Hepatocyte (in vitro differentiated cells): ENCODE measurements at regions not wholly inside any gene's neighbourhood (a gene's known extent, or its start where the extent isn't known, plus 50 kb on each side); places are given as distances from the start of the nearest gene placed in this dataset.

ENCODE experiments used
- DNase-seq: peaks from one replicate; pipeline ENCODE4 v3.0.0-alpha.2; 2016; ENCODE audit warnings: low spot score
- H2AFZ ChIP-seq: fragments of 200-600 bp; sonication (generic); 2 replicates; pipeline ENCODE4 v1.6.0; 2016; ENCODE audit warnings: antibody characterized with exemption, mild to moderate bottlenecking
- H3K27ac ChIP-seq: fragments of 200-600 bp; sonication (generic); 2 replicates; pipeline ENCODE4 v1.5.1; 2016; ENCODE audit warnings: mild to moderate bottlenecking
- H3K27me3 ChIP-seq: fragments of 200-600 bp; sonication (generic); 2 replicates; pipeline ENCODE4 v1.6.1; 2016
- H3K36me3 ChIP-seq: fragments of 200-600 bp; sonication (generic); replicated peaks from 2 replicates; pipeline ENCODE4 v1.5.1; 2016; ENCODE audit warnings: low read depth; ENCODE audit not compliant: insufficient read depth
- H3K4me1 ChIP-seq: fragments of 200-600 bp; sonication (generic); 2 replicates; pipeline ENCODE4 v1.5.1; 2016; ENCODE audit warnings: mild to moderate bottlenecking, moderate library complexity; ENCODE audit not compliant: insufficient read depth
- H3K4me2 ChIP-seq: fragments of 200-600 bp; sonication (generic); 2 replicates; pipeline ENCODE4 v1.6.0; 2016
- H3K4me3 ChIP-seq: fragments of 200-600 bp; sonication (generic); 2 replicates; pipeline ENCODE4 v1.5.1; 2016; ENCODE audit warnings: mild to moderate bottlenecking
- H3K79me2 ChIP-seq: fragments of 200-600 bp; sonication (generic); 2 replicates; pipeline ENCODE4 v1.6.0; 2017; ENCODE audit warnings: mild to moderate bottlenecking
- H3K9me2 ChIP-seq: fragments of 200-600 bp; sonication (generic); replicated peaks from 2 replicates; pipeline ENCODE4 v1.6.0; 2017; ENCODE audit warnings: mild to moderate bottlenecking; ENCODE audit not compliant: insufficient read depth
- H3K9me3 ChIP-seq: fragments of 200-600 bp; sonication (generic); 2 replicates; pipeline ENCODE4 v1.5.1; 2016; ENCODE audit warnings: low read depth, mild to moderate bottlenecking
- H4K20me1 ChIP-seq: fragments of 200-600 bp; sonication (generic); 2 replicates; pipeline ENCODE4 v1.6.0; 2016; ENCODE audit warnings: mild to moderate bottlenecking; ENCODE audit not compliant: insufficient read depth, poor library complexity, severe bottlenecking
- EZH2 ChIP-seq: fragments of 200-600 bp; sonication (generic); IDR thresholded peaks from 2 replicates; pipeline ENCODE4 v1.6.1; 2016; ENCODE audit warnings: antibody characterized with exemption, mild to moderate bottlenecking, borderline replicate concordance
- EZH2phosphoT487 ChIP-seq: fragments of 200-600 bp; sonication (generic); IDR thresholded peaks from one replicate; pipeline ENCODE4 v1.6.1; 2018; ENCODE audit warnings: antibody characterized with exemption, mild to moderate bottlenecking, low read depth, moderate library complexity; ENCODE audit not compliant: unreplicated experiment, severe bottlenecking
- WGBS: methylation state at CpG from one replicate; pipeline ENCODE4 v1.1.6; 2016; ENCODE audit warnings: low lambda C conversion rate; ENCODE audit errors: missing lambda C conversion rate; 5-methylcytosine and 5-hydroxymethylcytosine counted together
- TF ChIP-seq, protein P1 (sequence below): fragments of 200-600 bp; sonication (generic); IDR thresholded peaks from 2 replicates; pipeline ENCODE4 v1.5.1; 2016; ENCODE audit warnings: antibody characterized with exemption, mild to moderate bottlenecking; ENCODE audit not compliant: poor library complexity

DNA sequence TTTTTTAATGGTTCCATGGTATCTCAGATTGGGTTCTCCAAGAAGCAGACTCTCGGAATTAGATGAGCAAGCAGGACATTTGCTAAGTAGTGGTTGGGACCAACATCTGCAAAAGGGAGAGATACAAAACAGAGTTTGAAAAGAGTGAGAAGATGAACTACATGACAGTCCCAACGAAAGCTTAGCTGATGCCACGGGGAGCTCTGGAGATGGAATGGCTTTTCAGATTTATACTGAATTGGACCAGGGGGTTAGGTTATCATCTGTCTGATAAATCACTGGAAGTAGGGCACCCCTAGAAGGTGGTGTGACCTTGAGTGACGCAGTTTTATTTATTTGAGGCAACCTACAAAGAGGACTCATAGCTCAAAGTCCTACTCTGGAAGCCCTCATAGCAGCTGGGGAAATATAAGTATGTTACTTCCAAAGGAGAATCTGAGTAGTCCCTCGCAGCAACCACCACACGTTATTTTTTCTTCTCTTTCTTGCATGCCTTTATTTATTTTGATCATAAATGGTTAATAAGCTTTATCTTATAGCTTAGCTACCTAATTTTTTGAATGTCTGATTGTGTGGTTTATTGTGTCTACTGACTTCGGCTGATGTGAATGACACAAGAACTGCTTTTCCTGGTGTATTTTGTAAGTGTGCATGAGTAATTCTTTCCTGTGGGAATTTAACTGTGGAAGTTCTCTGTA, 815.4 kb downstream of the SQOR start:
- Histone ChIP-seq H4K20me1 (no peaks in the 10 kb centered on the region), H3K4me1 (no peaks in the 10 kb centered on the region), H3K9me3 (no peaks in the 10 kb centered on the region), H3K36me3 (no peaks in the 10 kb centered on the region), H3K4me2 (peak overlapping the region; percentile 35), H3K4me3 (no peak overlapping the region), H3K9me2 (no peaks in the 10 kb centered on the region), H2AFZ (no peak overlapping the region), H3K27me3 (no peaks in the 10 kb centered on the region), H3K79me2 (no peaks in the 10 kb centered on the region), H3K27ac (peak overlapping the region; percentile 39)
- WGBS = 80% methylated on average over 7 of the region's 7 CpGs
- no peak for DNase-seq
- TF ChIP-seq EZH2phosphoT487 (no peak), EZH2 (no peak)
- TF ChIP-seq, protein P1, sequence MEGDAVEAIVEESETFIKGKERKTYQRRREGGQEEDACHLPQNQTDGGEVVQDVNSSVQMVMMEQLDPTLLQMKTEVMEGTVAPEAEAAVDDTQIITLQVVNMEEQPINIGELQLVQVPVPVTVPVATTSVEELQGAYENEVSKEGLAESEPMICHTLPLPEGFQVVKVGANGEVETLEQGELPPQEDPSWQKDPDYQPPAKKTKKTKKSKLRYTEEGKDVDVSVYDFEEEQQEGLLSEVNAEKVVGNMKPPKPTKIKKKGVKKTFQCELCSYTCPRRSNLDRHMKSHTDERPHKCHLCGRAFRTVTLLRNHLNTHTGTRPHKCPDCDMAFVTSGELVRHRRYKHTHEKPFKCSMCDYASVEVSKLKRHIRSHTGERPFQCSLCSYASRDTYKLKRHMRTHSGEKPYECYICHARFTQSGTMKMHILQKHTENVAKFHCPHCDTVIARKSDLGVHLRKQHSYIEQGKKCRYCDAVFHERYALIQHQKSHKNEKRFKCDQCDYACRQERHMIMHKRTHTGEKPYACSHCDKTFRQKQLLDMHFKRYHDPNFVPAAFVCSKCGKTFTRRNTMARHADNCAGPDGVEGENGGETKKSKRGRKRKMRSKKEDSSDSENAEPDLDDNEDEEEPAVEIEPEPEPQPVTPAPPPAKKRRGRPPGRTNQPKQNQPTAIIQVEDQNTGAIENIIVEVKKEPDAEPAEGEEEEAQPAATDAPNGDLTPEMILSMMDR = no peak

DNA sequence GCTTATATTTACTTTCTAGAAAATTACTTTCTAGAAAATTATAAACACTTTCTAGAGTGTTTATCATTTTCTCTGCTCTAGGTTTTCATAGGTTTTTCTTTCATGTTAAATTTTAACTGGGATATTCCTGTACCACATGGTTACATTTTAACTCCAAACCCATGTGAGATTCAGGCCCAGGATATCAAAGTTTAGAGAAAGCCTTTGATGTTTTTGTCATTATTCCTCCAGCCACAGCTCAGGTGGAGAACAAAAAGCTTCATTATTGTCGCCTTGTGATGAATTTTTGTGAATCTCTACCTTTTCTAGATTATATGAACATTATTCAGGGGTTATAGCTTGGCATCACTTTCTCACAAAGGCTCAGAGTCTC, 816.0 kb downstream of the SQOR start:
- Histone ChIP-seq H3K9me2 (no peaks in the 10 kb centered on the region), H3K27me3 (no peaks in the 10 kb centered on the region), H2AFZ (no peak overlapping the region), H3K4me2 (no peak overlapping the region), H3K4me3 (no peak overlapping the region), H3K79me2 (no peaks in the 10 kb centered on the region), H3K27ac (peak overlapping the region; percentile 39), H3K4me1 (no peaks in the 10 kb centered on the region), H3K9me3 (no peaks in the 10 kb centered on the region), H3K36me3 (no peaks in the 10 kb centered on the region), H4K20me1 (no peaks in the 10 kb centered on the region)
- DNase-seq = no peak
- 70% methylated on average over 1 of the region's 1 CpG for WGBS
- no peak for TF ChIP-seq EZH2
- no peak for TF ChIP-seq EZH2phosphoT487
- TF ChIP-seq, protein P1 = no peak

DNA sequence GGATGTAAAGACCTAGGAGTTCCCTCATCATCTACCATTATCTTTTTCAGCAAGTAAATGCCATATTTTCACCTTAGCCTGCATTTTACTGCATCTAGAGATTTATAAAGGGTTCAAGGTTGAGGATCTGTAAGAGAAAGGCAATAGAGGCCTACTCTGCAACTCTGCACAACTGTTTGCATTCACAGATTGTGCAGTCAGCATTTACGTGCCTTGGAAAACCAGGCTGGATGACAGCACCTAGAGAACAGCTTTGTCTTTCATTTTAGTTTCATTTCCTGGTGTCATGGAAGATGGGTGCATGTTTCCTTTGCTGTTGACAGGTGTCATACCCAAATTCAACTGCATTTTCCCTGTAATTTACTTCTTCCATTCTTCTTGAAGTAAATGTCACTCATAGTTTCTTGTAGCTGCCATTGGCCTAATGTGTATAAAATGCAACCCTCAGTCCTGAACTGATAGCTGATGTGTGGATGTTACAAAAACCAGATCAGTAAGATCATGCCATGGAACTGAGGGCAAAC, 817.5 kb downstream of the SQOR start:
- Histone ChIP-seq H3K27me3 (no peaks in the 10 kb centered on the region), H2AFZ (no peak overlapping the region), H3K9me2 (no peaks in the 10 kb centered on the region), H3K27ac (no peak overlapping the region), H3K79me2 (no peaks in the 10 kb centered on the region), H3K4me1 (no peaks in the 10 kb centered on the region), H4K20me1 (no peaks in the 10 kb centered on the region), H3K4me3 (no peak overlapping the region), H3K9me3 (no peaks in the 10 kb centered on the region), H3K36me3 (no peaks in the 10 kb centered on the region), H3K4me2 (no peak overlapping the region)
- 79% methylated on average over 1 of the region's 1 CpG for WGBS
- no peak for DNase-seq
- TF ChIP-seq EZH2 = no peak
- TF ChIP-seq, protein P1 = no peak
- no peak for TF ChIP-seq EZH2phosphoT487
